GM21717 (cell line): ENCODE measurements at regions not wholly inside any gene's neighbourhood (a gene's known extent, or its start where the extent isn't known, plus 50 kb on each side); places are given as distances from the start of the nearest gene placed in this dataset.
"Not testable (repeated sequence)": the region's sequence is repeated elsewhere in the genome, so short reads cannot be mapped to it uniquely, and the experiment has no call there.

Source experiments
- ATAC-seq: cut with Tn5 transposase; IDR thresholded peaks from one replicate; pipeline ENCODE4 v1.9.1; 2021; ENCODE audit warnings: mild to moderate bottlenecking, moderate library complexity; ENCODE audit not compliant: unreplicated experiment

DNA sequence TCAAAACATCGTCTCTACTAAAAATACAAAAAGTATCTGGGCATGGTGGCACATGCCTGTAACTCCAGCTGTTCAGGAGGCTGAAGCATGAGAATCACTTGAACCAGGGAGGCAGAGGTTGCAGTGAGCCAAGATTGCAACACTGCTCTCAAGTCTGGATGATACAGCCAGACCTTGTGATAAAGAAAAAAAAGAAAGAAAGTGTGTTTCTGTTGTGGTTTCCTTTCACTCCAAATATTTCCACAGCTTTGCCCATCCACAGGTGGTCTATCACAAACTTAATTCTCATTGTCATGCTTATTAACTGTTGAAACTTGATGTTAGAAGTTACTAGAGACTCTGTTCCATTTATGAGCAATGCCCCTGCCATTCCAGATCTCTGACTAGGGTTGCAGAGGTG lies 316.0 kb upstream of the SEMA3C start:
- no peak for ATAC-seq

- no peak for ATAC-seq
Measured at GRCh38 chr7:81233208-81233940, 314.5 kb upstream of the SEMA3C start.

DNA sequence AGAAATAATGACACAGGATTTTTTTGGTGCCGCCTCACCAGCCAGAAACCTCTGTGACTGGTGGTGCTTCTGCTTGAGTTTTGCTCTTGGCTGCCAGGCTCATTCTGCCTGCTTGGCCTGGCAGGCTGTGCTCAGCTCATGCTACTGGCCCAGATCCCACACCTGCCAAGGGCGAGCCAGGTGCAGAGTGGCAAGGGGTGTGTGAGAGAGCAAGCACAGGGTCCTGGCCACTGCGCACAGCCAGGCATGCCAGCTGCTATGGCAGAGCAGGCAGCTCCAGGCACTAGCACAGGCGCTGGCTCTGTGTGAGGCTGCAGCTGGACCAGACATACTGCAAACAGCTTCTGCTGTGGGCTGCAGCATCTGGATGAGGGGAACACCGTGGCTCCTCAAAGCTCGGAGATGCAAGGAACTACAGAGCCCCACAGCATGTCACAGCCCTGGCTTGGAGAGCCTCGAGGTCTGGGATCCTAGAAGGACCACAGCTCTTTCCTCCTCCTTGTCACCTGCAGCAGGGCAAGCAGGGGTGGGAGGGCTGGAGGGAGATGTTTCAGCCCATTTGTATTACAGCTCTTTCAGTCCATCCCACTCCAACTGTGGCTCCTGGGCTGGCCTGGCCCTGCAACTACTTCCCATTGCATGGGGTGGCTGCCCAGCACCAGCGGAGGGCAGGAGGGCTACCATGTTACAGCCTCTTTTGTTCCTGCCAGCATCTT lies 313.4 kb upstream of the SEMA3C start:
- no peak for ATAC-seq

DNA sequence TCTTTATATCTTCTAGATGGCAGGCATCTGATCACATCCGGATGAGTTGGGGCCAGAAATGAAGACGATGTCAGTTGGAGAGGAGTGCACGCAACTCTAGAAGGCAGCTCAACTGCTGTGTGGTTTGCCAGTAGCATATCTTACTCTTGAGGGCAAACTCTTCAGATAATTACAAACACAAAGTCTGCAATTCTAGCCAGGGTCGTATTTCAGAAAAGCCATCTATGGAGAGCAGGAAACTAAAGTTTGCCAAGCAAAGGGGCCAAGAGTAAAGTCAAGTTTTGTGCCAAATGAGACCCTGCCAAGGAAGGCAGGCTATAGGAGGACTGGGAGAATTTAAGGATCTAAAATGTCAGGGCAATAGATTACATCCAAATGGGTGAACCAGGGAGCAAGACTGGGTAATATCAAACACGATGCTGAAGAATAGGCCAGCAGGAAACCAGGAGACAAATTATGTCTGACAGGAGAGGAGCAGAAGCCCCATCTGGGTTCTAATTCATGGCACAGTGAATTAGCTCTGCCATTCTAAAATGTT lies 312.5 kb upstream of the SEMA3C start:
- ATAC-seq = no peak

GRCh38 chr7:81226234-81226633 lies 307.4 kb upstream of the SEMA3C start:
- no peak for ATAC-seq

DNA sequence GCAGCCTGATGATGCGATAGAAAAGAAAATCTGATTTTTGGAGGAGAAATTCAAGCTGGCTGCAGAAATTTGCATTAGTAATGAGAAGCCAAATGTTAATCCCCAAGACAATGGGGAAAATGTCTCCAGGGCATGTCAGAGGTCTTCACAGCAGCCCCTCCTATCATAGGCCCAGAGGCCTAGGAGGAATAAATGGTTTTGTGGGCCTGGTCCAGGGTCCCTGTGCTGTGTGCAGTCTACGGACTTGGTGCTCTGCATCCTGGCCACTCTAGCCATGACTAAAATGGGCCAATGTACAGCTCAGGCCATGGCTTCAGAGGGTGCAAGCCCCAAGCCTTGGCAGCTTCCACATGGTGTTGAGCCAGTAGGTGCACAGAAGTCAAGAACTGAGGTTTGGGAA lies 303.8 kb upstream of the SEMA3C start:
- ATAC-seq = not testable (repeated sequence)

- ATAC-seq = no peak
Measured at GRCh38 chr7:81221527-81222217, 302.8 kb upstream of the SEMA3C start.

DNA sequence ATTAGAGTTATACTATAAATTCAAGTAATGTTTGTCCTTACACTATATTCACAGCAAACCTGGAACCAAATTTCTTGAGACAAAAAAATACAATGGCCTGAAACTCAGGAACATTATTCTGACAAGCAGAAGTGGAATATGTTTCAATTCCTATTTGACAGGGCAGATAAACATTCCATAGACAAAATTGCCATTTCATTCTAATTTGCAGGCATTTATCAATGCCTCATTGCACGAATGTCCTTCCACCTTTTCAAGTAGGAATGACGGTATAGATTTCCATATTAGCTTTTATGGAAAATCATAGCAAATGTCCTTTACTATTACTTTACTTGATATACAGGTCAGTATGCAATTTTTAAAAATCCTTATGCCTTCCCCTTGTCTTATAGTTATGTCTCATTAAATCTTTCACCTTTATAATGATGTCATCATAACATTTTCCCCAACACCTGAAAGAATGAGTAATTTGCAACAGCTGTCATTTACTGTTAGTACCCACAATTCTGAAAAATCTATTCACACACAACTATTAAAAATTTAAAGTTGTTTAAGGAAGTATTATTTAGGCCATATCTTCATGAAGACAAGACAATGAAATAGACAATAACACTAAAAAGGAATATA lies 299.7 kb upstream of the SEMA3C start:
- ATAC-seq = no peak

- ATAC-seq = no peak
Measured at GRCh38 chr7:81213394-81213793, 294.5 kb upstream of the SEMA3C start.

DNA sequence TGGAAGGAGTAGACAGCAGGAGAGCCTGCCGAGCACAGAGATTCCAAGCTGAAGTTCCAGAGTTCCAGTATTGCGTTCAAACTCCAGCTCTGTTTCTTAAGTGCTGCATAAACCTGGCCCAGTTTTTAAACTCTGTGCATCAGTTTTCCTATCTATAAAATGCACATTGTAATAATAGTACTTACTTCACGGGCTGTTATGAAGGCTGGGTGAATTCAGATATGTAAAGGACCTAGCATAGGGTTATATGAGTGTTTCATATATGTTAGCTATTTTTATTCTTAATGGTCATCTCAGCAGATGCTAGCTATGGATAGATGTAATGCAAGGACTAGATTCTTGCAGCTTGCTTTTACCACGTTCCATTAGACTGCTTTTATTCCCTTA lies 293.1 kb upstream of the SEMA3C start:
- ATAC-seq = no peak

- ATAC-seq = no peak
Measured at GRCh38 chr7:81211204-81211933, 292.5 kb upstream of the SEMA3C start.

GRCh38 chr7:81210137-81211064 lies 291.6 kb upstream of the SEMA3C start:
- no peak for ATAC-seq

DNA sequence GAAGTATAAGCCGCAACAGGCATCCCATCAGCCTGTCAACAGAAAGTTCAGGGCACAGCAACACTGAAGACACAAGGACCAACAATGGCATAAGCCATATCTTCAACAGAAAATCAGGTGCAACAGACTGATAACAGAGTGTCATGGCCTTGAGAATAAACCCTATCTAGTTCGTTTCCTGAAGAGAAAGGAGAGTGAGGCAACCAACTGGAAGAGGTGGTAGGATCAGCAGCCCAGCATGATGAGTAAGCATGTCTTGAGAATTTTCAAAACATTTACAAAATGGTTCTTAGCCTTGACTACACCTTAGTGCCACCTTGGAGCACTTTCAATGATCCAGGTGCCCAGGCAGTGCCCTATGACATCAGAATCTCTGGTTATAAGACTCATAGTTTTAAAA lies 290.2 kb upstream of the SEMA3C start:
- ATAC-seq = no peak

- ATAC-seq = no peak
Measured at GRCh38 chr7:81207801-81208200, 288.9 kb upstream of the SEMA3C start.

DNA sequence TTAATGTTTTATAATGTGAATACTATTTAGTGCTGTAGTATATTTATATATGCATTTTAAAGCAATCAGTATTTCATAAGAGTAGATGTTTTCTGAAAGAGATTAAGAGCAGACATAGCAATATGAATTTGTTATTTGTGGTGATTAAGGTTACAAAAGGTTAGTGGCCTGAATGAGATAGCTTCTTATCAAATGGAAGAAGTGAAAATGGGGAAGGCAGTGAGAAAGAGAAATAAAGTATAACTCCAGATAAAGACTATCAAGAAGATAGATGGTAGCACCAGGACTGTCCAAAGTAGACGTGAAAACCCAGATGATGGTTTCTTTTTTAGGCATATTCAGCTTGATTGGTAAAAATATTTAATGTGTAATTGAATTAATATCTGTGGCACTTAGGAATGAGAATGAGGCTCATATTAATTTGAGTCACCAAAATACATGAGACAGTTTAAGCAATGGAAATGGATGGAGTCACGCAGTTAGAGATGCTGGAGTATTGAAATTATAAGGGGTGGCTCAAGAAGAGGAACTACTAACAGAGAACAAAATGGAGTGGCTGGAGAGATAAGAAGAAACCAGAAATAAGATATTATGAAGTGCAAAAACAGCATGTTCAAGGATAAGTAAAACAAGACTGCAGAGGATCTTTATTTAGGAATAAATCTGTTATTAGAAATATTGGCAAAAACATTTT lies 288.0 kb upstream of the SEMA3C start:
- ATAC-seq = no peak

- ATAC-seq = no peak
Measured at GRCh38 chr7:81206217-81206616, 287.4 kb upstream of the SEMA3C start.

DNA sequence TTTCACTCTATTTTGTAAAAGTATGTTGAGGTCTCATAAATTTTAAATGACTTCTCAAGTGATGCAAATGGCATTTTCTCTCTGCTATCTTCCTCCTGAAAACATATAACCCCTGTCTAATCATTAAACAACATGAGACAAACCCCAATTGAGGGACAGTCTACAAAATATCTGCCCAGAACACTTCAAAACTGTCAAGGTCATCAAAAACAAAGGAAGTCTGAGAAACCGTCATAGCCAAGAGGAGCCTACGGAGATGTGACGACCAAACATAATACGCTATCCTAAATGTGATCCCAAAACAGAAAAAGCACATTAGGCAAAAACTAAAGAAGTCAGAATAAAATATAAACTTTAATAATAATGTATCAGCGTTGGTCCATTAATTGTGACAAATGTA lies 282.3 kb upstream of the SEMA3C start:
- no peak for ATAC-seq

DNA sequence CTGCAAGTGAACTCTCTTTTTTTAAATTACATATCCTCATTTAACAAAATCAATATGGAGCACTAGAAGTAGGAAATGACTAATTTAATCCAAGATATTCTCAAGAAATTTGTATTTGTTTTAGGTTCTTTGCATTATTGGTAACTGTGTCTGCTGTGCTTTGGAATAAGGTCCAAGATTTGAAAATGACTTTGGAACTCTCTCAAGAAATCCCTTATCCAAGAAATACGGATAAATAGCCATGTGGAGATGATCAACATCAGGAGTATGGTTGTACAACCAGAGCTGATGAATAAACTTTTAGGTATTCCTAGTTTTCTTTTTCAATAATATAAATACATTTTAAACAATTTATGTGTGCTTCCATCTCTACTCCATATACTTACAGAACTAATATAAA lies 279.9 kb upstream of the SEMA3C start:
- no peak for ATAC-seq

- no peak for ATAC-seq
Measured at GRCh38 chr7:81197266-81197665, 278.4 kb upstream of the SEMA3C start.
